Fibroblast of the aortic adventitia (primary cell): ENCODE measurements at regions not wholly inside any gene's neighbourhood (a gene's known extent, or its start where the extent isn't known, plus 50 kb on each side); places are given as distances from the start of the nearest gene placed in this dataset.

ENCODE experiments used
- DNase-seq: peaks from one replicate; pipeline ENCODE4 v3.0.0-alpha.2; 2010; ENCODE audit warnings: low read depth
- H3K4me3 ChIP-seq: 2 replicates; pipeline ENCODE4 v1.5.1; 2011; ENCODE audit warnings: low read depth, mild to moderate bottlenecking, control low read depth, low read length, moderate library complexity
- CTCF ChIP-seq: IDR thresholded peaks from 2 replicates; pipeline ENCODE4 v1.5.1; 2011; ENCODE audit warnings: mild to moderate bottlenecking, low read length, control low read depth, inconsistent platforms; ENCODE audit not compliant: insufficient read depth

GRCh38 chr5:107072440-107072839 is 598.3 kb downstream of the EFNA5 start:
- no peak for DNase-seq
- TF ChIP-seq CTCF, result no peak
- no peak overlapping the region for H3K4me3 ChIP-seq

- no peak overlapping the region for H3K4me3 ChIP-seq
- DNase-seq, result no peak
- no peak for TF ChIP-seq CTCF
Measured at GRCh38 chr5:107068782-107069181, 602.0 kb downstream of the EFNA5 start.

GRCh38 chr5:107067395-107067794 is 603.3 kb downstream of the EFNA5 start:
- no peak for DNase-seq
- no peak for TF ChIP-seq CTCF
- no peak overlapping the region for H3K4me3 ChIP-seq

GRCh38 chr5:107063511-107063910 is 607.2 kb downstream of the EFNA5 start:
- no peak for DNase-seq
- no peak for TF ChIP-seq CTCF

GRCh38 chr5:107058803-107059202 is 611.9 kb downstream of the EFNA5 start:
- DNase-seq, result no peak
- H3K4me3 ChIP-seq, result no peak overlapping the region
- no peak for TF ChIP-seq CTCF

More at GRCh38 chr5:107063511-107063910, 607.2 kb downstream of the EFNA5 start:
- no peak overlapping the region for H3K4me3 ChIP-seq

GRCh38 chr5:107058235-107058634 is 612.5 kb downstream of the EFNA5 start:
- no peak for TF ChIP-seq CTCF
- no peak for DNase-seq
- H3K4me3 ChIP-seq, result no peak overlapping the region

GRCh38 chr5:107056278-107056677 is 614.5 kb downstream of the EFNA5 start:
- H3K4me3 ChIP-seq, result no peak overlapping the region
- no peak for DNase-seq
- no peak for TF ChIP-seq CTCF
